A549 (cell line): ENCODE measurements at regions not wholly inside any gene's neighbourhood (a gene's known extent, or its start where the extent isn't known, plus 50 kb on each side); places are given as distances from the start of the nearest gene placed in this dataset.

ENCODE experiments used
- ATAC-seq, 2 experiments: fragments of 200-7000 bp in 1 of 2; fragments of >200 bp in 1 of 2; cut with Nextera tagmentation in 1 of 2; cut with Tn5 transposase in 1 of 2; 3 replicates each; pipeline versions ENCODE4 v1.8.0 to v1.9.1; 2018 to 2020; ENCODE audit warnings: mild to moderate bottlenecking in 1 of 2, moderate library complexity in 1 of 2
- CTCF ChIA-PET: fragments of 300-600 bp; sonication (Branson Sonifier 250); formaldehyde crosslinking; extraction: SDS; loops from one replicate; lab custom pipeline; 2021; ENCODE audit warnings: antibody characterized with exemption, inconsistent platforms; lab: Yijun Ruan, JAX
- POLR2A ChIA-PET: fragments of 350-600 bp; formaldehyde crosslinking; extraction: SDS; loops from one replicate; lab custom pipeline; 2021; ENCODE audit warnings: antibody characterized with exemption, inconsistent platforms; lab: Yijun Ruan, JAX
- DNase-seq, 2 experiments: peaks; one replicate each; pipeline versions ENCODE4 v3.0.0 to v3.0.0-alpha.2; 2011 to 2016; ENCODE audit warnings: low read depth in 1 of 2, low spot score in 1 of 2
- FAIRE-seq: peaks from 2 replicates; lab custom pipeline; 2011; peaks lifted over from hg19 to GRCh38; lab: Jason Lieb, UNC
- H3K27ac ChIP-seq, 2 experiments: fragments of >200 bp; sonication (Bioruptor Twin); formaldehyde crosslinking; 3 replicates each; pipeline ENCODE4 v1.5.1; 2016 to 2017
- H3K4me1 ChIP-seq: fragments of >200 bp; sonication (Bioruptor Twin); formaldehyde crosslinking; 3 replicates; pipeline ENCODE4 v1.6.1; 2016
- H3K4me2 ChIP-seq: fragments of >200 bp; sonication (Bioruptor Twin); formaldehyde crosslinking; 3 replicates; pipeline ENCODE4 v1.6.1; 2016
- H3K4me3 ChIP-seq: fragments of >200 bp; sonication (Bioruptor Twin); formaldehyde crosslinking; 3 replicates; pipeline ENCODE4 v1.5.1; 2016
- H3K9me3 ChIP-seq: fragments of >200 bp; sonication (Bioruptor Twin); formaldehyde crosslinking; 3 replicates; pipeline ENCODE4 v1.6.1; 2016
- CBX8 ChIP-seq: fragments of 200-600 bp; sonication (generic); IDR thresholded peaks from 2 replicates; pipeline ENCODE4 v1.6.1; 2016
- CEBPB ChIP-seq, 2 experiments: fragments of >200 bp in 1 of 2; sonication (Bioruptor Twin) in 1 of 2; formaldehyde crosslinking in 1 of 2; IDR thresholded peaks; 2 replicates each; pipeline ENCODE4 v1.6.1; 2012 to 2016
- EHF ChIP-seq: fragments of 250-450 bp; sonication (Bioruptor Pico); IDR thresholded peaks from 2 replicates; pipeline ENCODE4 v1.5.0; 2020; ENCODE audit warnings: mild to moderate bottlenecking
- ESRRA ChIP-seq: fragments of 150-350 bp; IDR thresholded peaks from 2 replicates; pipeline ENCODE4 v1.6.1; 2014; ENCODE audit warnings: mild to moderate bottlenecking, low read length, borderline replicate concordance
- FOSL2 ChIP-seq, 2 experiments: fragments of 450-650 bp in 1 of 2; fragments of >200 bp in 1 of 2; sonication (Bioruptor Twin) in 1 of 2; formaldehyde crosslinking; IDR thresholded peaks; 2 replicates each; pipeline versions ENCODE4 v1.5.0 to v1.6.1; 2016 to 2020; ENCODE audit warnings: mild to moderate bottlenecking in 1 of 2, moderate library complexity in 1 of 2
- HOXB13 ChIP-seq: fragments of 250-450 bp; sonication (Bioruptor Pico); IDR thresholded peaks from 2 replicates; pipeline ENCODE4 v1.5.0; 2020; ENCODE audit warnings: low read depth, mild to moderate bottlenecking, moderate library complexity
- JUN ChIP-seq, 2 experiments: fragments of >200 bp; sonication (Bioruptor Twin); formaldehyde crosslinking; IDR thresholded peaks; 2 replicates in 1 of 2; 3 replicates in 1 of 2; pipeline ENCODE4 v1.6.1; 2016 to 2017
- NR3C1 ChIP-seq: fragments of >200 bp; sonication (Bioruptor Twin); formaldehyde crosslinking; IDR thresholded peaks from 3 replicates; pipeline ENCODE4 v1.6.1; 2017
- POLR2A ChIP-seq: IDR thresholded peaks from 2 replicates; pipeline ENCODE4 v1.6.1; 2012; ENCODE audit warnings: mild to moderate bottlenecking, low read length
- POLR2AphosphoS2 ChIP-seq: conservative IDR thresholded peaks from 2 replicates; pipeline ENCODE4 v1.6.1; 2012; ENCODE audit warnings: low read length, improper control_type of control experiment, inconsistent platforms
- RARB ChIP-seq: fragments of 250-450 bp; sonication (Bioruptor Pico); IDR thresholded peaks from 2 replicates; pipeline ENCODE4 v1.8.0; 2021; ENCODE audit warnings: mild to moderate bottlenecking, moderate library complexity
- RCOR1 ChIP-seq: fragments of 150-350 bp; IDR thresholded peaks from 2 replicates; pipeline ENCODE4 v1.6.1; 2014; ENCODE audit warnings: antibody characterized with exemption, low read length, low read depth
- RNF2 ChIP-seq: fragments of 200-600 bp; sonication (generic); IDR thresholded peaks from 2 replicates; pipeline ENCODE4 v1.6.1; 2016; ENCODE audit warnings: low read depth, mild to moderate bottlenecking, antibody characterized with exemption, moderate library complexity, borderline replicate concordance
- SREBF2 ChIP-seq: fragments of 450-650 bp; IDR thresholded peaks from 2 replicates; pipeline ENCODE4 v1.6.1; 2014; ENCODE audit warnings: mild to moderate bottlenecking, moderate library complexity
- TFCP2L1 ChIP-seq: fragments of 250-450 bp; sonication (Bioruptor Pico); IDR thresholded peaks from 2 replicates; pipeline ENCODE4 v1.5.0; 2021; ENCODE audit warnings: mild to moderate bottlenecking
- WGBS: methylation state at CpG from one replicate; pipeline ENCODE4 v1.1.6; 2017; ENCODE audit errors: missing lambda C conversion rate; 5-methylcytosine and 5-hydroxymethylcytosine counted together
- TF ChIP-seq, protein P1 (sequence below): fragments of 200-600 bp; sonication (generic); IDR thresholded peaks from 2 replicates; pipeline ENCODE4 v1.6.1; 2016; ENCODE audit warnings: antibody characterized with exemption, mild to moderate bottlenecking, moderate library complexity
- TF ChIP-seq, protein P2 (sequence below): fragments of >200 bp; sonication (Bioruptor Twin); formaldehyde crosslinking; IDR thresholded peaks from 2 replicates; pipeline ENCODE4 v1.6.1; 2016
- TF ChIP-seq, protein P3 (sequence below): fragments of 250-450 bp; sonication (Bioruptor Pico); IDR thresholded peaks from 2 replicates; pipeline ENCODE4 v1.5.0; 2021; ENCODE audit warnings: mild to moderate bottlenecking, moderate library complexity, borderline replicate concordance
- TF ChIP-seq, protein P4 (sequence below): fragments of 150-350 bp; IDR thresholded peaks from 2 replicates; pipeline ENCODE4 v1.6.1; 2014; ENCODE audit warnings: low read depth, mild to moderate bottlenecking, low read length
- TF ChIP-seq, protein P5 (sequence below): fragments of 450-650 bp; IDR thresholded peaks from 2 replicates; pipeline ENCODE4 v1.6.1; 2014; ENCODE audit warnings: antibody characterized with exemption
- TF ChIP-seq, protein P6 (sequence below): IDR thresholded peaks from 2 replicates; pipeline ENCODE4 v1.6.1; 2012; ENCODE audit warnings: low read depth, borderline replicate concordance

DNA sequence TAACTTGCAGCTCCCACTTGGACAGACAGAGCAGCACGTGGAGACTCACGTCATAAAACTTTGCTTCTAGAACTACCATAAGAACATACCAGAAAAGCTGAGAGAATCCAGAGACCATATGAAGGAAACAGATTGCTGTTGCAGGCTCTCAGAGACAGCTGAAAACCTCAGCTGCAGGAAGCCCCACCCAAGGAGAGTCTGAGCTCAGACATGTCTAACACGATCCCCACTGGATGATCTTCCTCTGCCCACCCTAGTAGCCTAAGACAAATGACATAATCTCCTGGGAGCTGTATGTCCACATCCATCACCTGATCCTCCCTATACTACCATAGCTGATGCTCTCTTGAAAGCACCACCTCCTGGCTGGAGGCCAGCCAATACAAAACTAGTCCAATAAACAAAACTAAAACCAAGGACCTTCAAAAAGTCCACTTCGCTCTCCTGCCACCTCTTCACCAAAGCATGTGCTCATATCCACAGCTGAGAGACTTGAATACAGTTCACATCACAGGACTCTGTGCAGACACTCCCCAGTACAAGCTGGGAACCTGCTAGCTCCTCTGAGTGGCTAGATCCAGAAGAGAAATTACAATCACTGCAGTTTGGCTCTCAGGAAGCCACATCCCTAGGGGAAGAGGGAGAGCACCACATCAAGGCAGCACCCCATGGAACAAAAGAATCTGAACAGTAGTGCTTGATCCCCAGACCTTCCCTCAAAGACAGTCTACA lies 257.4 kb downstream of the TRIM36 start:
- Histone ChIP-seq H3K4me2 (no peak overlapping the region), H3K27ac (no peak overlapping the region), H3K4me1 (no peaks in the 10 kb centered on the region), H3K4me3 (no peak overlapping the region), H3K9me3 (no peaks in the 10 kb centered on the region)
- 0% methylated on average over 4 of the region's 4 CpGs for WGBS
- ATAC-seq: no peak
- ChIA-PET CTCF (no interaction called here), POLR2A (no interaction called here)
- no peak for DNase-seq
- TF ChIP-seq NR3C1: no peak
- TF ChIP-seq TFCP2L1: no peak
- TF ChIP-seq SREBF2: no peak
- no peak for TF ChIP-seq ESRRA
- TF ChIP-seq HOXB13 (CRISPR knock-in tag): no peak
- no peak for FAIRE-seq

DNA sequence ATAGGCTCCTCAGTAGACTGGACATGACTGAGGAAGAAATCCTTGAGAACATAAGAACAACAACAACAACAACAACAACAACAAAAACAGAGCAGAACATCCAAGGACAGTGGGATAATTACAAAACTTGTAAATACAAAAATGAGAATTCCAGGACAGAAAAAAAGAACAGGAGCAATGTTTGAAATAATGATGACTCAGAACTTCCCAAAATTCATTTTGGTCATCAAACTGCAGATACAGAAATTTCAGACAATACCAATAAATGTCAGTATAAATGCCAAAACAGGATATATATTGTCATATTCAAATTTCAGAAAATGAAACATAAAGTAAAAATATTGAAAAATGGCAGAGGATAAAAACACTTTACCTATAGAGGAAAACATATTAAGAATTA lies 259.0 kb downstream of the TRIM36 start:
- Histone ChIP-seq H3K4me3 (no peak overlapping the region), H3K4me1 (no peaks in the 10 kb centered on the region), H3K27ac (no peak overlapping the region), H3K4me2 (no peak overlapping the region), H3K9me3 (no peaks in the 10 kb centered on the region)
- POLR2A ChIA-PET: no interaction called here
- TF ChIP-seq POLR2A: no peak
- no peak for TF ChIP-seq HOXB13 (CRISPR knock-in tag)
- no peak for TF ChIP-seq JUN (IDR thresholded peaks at IDR 0.05)
- TF ChIP-seq, protein P1, sequence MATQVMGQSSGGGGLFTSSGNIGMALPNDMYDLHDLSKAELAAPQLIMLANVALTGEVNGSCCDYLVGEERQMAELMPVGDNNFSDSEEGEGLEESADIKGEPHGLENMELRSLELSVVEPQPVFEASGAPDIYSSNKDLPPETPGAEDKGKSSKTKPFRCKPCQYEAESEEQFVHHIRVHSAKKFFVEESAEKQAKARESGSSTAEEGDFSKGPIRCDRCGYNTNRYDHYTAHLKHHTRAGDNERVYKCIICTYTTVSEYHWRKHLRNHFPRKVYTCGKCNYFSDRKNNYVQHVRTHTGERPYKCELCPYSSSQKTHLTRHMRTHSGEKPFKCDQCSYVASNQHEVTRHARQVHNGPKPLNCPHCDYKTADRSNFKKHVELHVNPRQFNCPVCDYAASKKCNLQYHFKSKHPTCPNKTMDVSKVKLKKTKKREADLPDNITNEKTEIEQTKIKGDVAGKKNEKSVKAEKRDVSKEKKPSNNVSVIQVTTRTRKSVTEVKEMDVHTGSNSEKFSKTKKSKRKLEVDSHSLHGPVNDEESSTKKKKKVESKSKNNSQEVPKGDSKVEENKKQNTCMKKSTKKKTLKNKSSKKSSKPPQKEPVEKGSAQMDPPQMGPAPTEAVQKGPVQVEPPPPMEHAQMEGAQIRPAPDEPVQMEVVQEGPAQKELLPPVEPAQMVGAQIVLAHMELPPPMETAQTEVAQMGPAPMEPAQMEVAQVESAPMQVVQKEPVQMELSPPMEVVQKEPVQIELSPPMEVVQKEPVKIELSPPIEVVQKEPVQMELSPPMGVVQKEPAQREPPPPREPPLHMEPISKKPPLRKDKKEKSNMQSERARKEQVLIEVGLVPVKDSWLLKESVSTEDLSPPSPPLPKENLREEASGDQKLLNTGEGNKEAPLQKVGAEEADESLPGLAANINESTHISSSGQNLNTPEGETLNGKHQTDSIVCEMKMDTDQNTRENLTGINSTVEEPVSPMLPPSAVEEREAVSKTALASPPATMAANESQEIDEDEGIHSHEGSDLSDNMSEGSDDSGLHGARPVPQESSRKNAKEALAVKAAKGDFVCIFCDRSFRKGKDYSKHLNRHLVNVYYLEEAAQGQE: no peak
- TF ChIP-seq EHF (CRISPR knock-in tag): no peak
- no peak for TF ChIP-seq TFCP2L1
- no peak for TF ChIP-seq SREBF2
- TF ChIP-seq, protein P2, sequence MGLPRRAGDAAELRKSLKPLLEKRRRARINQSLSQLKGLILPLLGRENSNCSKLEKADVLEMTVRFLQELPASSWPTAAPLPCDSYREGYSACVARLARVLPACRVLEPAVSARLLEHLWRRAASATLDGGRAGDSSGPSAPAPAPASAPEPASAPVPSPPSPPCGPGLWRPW: no peak
- TF ChIP-seq FOSL2 (IDR thresholded peaks at IDR 0.05): no peak
- TF ChIP-seq FOSL2 (CRISPR knock-in tag; IDR thresholded peaks at IDR 0.05): no peak
- TF ChIP-seq, protein P3, sequence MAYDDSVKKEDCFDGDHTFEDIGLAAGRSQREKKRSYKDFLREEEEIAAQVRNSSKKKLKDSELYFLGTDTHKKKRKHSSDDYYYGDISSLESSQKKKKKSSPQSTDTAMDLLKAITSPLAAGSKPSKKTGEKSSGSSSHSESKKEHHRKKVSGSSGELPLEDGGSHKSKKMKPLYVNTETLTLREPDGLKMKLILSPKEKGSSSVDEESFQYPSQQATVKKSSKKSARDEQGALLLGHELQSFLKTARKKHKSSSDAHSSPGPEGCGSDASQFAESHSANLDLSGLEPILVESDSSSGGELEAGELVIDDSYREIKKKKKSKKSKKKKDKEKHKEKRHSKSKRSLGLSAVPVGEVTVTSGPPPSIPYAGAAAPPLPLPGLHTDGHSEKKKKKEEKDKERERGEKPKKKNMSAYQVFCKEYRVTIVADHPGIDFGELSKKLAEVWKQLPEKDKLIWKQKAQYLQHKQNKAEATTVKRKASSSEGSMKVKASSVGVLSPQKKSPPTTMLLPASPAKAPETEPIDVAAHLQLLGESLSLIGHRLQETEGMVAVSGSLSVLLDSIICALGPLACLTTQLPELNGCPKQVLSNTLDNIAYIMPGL (CRISPR knock-in tag): no peak
- TF ChIP-seq ESRRA: no peak
- TF ChIP-seq RNF2: no peak
- TF ChIP-seq RCOR1: no peak
- TF ChIP-seq, protein P4, sequence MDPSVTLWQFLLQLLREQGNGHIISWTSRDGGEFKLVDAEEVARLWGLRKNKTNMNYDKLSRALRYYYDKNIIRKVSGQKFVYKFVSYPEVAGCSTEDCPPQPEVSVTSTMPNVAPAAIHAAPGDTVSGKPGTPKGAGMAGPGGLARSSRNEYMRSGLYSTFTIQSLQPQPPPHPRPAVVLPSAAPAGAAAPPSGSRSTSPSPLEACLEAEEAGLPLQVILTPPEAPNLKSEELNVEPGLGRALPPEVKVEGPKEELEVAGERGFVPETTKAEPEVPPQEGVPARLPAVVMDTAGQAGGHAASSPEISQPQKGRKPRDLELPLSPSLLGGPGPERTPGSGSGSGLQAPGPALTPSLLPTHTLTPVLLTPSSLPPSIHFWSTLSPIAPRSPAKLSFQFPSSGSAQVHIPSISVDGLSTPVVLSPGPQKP: no peak
- TF ChIP-seq, protein P5, sequence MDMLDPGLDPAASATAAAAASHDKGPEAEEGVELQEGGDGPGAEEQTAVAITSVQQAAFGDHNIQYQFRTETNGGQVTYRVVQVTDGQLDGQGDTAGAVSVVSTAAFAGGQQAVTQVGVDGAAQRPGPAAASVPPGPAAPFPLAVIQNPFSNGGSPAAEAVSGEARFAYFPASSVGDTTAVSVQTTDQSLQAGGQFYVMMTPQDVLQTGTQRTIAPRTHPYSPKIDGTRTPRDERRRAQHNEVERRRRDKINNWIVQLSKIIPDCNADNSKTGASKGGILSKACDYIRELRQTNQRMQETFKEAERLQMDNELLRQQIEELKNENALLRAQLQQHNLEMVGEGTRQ: no peak
- no peak for TF ChIP-seq CEBPB (IDR thresholded peaks at IDR 0.05)
- TF ChIP-seq, protein P6, sequence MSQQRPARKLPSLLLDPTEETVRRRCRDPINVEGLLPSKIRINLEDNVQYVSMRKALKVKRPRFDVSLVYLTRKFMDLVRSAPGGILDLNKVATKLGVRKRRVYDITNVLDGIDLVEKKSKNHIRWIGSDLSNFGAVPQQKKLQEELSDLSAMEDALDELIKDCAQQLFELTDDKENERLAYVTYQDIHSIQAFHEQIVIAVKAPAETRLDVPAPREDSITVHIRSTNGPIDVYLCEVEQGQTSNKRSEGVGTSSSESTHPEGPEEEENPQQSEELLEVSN: no peak
- no peak for TF ChIP-seq CBX8
- TF ChIP-seq RARB (CRISPR knock-in tag): no peak
- no peak for TF ChIP-seq POLR2AphosphoS2
- ATAC-seq: no peak
- CTCF ChIA-PET: no interaction called here
- no peak for DNase-seq
- FAIRE-seq: no peak
